ENCODE measurements at regions not wholly inside any gene's neighbourhood (a gene's known extent, or its start where the extent isn't known, plus 50 kb on each side); places are given as distances from the start of the nearest gene placed in this dataset.

GRCh38 chr21:39005502-39005787, 177.8 kb downstream of the PSMG1 start:
- TF ChIP-seq POLR2A (IDR thresholded peaks at IDR 0.05) (no peak), CTCF (IDR thresholded peaks at IDR 0.05) (no peak), POLR2AphosphoS5 (IDR thresholded peaks at IDR 0.05) (no peak), EP300 (IDR thresholded peaks at IDR 0.05) (no peak)

All from sigmoid colon (tissue), 4 donors.